ENCODE measurements at regions not wholly inside any gene's neighbourhood (a gene's known extent, or its start where the extent isn't known, plus 50 kb on each side); places are given as distances from the start of the nearest gene placed in this dataset.
"Not testable (repeated sequence)": the region's sequence is repeated elsewhere in the genome, so short reads cannot be mapped to it uniquely, and the experiment has no call there.

DNA sequence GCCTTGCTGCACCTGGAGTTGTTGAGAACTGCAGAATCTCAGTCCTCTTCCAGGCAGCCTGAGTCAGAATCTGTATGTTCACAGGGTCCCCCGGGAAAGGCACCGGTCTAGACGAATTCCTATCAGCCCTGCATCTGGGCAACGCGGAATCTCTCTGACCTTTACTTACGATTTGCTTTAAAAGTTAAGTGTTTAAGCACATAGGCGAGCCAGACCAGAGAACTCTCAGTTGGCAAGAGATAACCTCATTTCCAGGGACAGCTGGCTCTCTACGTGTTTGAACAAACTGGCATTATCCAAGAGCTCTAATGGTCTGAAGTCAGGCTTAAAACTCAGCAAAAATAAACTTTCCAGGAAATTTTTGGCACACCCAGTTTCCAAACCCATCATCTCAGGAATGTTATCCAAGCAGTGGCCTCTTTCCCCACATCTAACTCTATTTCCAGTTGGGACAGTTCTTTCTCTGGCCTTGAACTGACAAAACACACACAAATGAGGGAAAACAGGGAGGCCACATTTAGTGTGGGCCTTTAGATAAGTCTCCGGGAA, 53.4 kb downstream of the HES1 start:
- no peaks in the 10 kb centered on the region for H3K27me3 ChIP-seq (ENCODE audit: control insufficient read depth, insufficient read depth, low read length)
- no peak for DNase-seq
- H3K4me3 ChIP-seq (ENCODE audit: insufficient read depth, low read depth, low read length), result no peak overlapping the region
- no peaks in the 10 kb centered on the region for H3K36me3 ChIP-seq (replicated peaks; ENCODE audit: control insufficient read depth, insufficient read depth, low read length)

DNA sequence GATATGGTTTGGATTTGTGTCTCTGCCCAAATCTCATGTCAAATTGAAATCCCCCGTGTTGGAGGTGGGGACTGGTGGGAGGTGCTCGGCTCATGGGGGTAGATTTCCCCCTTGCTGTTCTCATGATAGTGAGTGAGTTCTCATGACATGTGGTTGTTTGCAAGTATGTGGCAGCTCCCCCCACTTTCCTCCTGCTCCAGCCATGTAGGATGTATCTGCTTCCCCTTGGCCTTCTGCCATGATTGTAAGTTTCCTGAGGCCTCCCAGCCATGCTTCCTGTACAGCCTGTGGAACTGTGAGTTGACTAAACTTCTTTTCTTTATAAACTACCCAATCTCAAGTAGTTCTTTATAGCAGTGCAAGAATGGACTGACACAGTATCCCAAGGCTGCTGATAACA, 55.9 kb downstream of the HES1 start:
- H3K36me3 ChIP-seq (replicated peaks; ENCODE audit: control insufficient read depth, insufficient read depth, low read length); H3K27me3 ChIP-seq (ENCODE audit: control insufficient read depth, insufficient read depth, low read length); DNase-seq; H3K4me3 ChIP-seq (ENCODE audit: insufficient read depth, low read depth, low read length): not testable (repeated sequence)

DNA sequence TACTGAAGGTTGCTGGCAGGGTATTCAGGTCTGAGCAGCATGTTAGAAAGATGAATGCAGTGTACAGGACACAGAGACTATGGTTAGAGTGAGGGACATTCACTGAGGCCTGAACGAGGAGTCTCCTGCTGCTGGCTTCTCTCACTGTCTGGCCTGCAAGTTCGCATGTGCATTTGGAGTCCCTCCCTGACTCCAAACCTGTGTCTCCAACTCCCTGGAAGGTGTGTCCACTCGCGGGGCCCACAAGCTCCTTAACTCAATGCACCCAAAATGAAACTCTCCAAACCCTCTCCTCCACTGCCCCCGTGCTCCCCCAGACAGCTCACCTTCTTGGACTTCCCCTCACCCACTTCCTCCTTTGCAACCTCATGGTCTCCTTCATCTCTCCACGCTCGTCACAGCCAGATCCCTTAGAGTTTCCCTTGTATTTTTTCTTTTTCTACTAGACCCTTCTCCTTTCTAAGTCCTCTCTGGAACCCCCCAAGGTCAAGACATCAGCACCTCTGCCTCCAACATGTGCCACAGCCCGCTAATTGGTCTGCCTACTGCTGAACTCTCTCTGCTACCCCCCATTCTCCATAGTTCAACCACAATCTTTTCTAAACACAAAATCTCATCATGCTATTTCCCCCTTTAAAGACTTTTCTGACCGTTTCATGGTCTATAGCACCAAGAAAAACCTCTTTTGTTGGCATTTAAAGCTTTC, 58.3 kb downstream of the HES1 start:
- Histone ChIP-seq H3K4me3 (ENCODE audit: insufficient read depth, low read depth, low read length) (no peak overlapping the region), H3K36me3 (replicated peaks; ENCODE audit: control insufficient read depth, insufficient read depth, low read length) (no peaks in the 10 kb centered on the region), H3K27me3 (ENCODE audit: control insufficient read depth, insufficient read depth, low read length) (no peaks in the 10 kb centered on the region)
- DNase-seq, result no peak

DNA sequence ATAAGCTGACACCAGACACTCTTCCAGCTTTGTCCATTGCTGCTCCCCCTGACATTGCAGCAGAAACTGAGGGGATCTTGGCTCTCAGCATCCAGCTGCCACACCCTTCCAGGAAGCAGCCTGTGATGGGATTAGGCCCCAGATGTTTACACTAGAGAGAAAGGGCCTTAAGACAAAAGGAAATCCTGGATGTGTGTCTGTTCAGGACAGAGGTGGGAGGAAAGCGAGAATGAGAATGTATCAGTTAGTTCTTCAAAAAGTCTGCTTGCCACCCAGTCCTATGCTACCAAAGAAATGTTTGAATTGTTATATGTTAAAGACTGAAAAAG, 58.8 kb downstream of the HES1 start:
- DNase-seq, result no peak
- Histone ChIP-seq H3K36me3 (replicated peaks; ENCODE audit: control insufficient read depth, insufficient read depth, low read length) (no peaks in the 10 kb centered on the region), H3K27me3 (ENCODE audit: control insufficient read depth, insufficient read depth, low read length) (no peaks in the 10 kb centered on the region), H3K4me3 (ENCODE audit: insufficient read depth, low read depth, low read length) (no peak overlapping the region)

DNA sequence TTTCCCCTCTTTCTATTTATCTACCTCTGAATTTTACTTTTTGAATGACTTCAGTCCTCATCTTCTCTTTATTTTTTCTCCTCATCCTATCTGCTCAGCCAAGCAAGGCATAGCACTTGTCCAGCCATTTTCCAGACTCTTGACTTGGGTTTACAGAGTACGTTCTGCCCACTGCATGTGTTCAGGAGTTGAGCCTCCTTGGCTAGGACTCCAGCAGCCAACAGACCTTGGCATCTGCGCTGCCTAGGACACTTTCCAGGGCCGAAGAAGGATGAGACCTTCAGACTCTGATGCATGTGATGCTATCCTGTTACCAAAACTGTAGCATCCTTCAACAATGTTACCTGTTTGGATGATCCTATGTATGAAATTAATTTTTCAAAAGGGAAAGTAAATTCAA, 59.7 kb downstream of the HES1 start:
- H3K36me3 ChIP-seq (replicated peaks; ENCODE audit: control insufficient read depth, insufficient read depth, low read length), result no peaks in the 10 kb centered on the region
- H3K27me3 ChIP-seq (ENCODE audit: control insufficient read depth, insufficient read depth, low read length), result no peaks in the 10 kb centered on the region
- DNase-seq, result no peak
- no peak overlapping the region for H3K4me3 ChIP-seq (ENCODE audit: insufficient read depth, low read depth, low read length)

DNA sequence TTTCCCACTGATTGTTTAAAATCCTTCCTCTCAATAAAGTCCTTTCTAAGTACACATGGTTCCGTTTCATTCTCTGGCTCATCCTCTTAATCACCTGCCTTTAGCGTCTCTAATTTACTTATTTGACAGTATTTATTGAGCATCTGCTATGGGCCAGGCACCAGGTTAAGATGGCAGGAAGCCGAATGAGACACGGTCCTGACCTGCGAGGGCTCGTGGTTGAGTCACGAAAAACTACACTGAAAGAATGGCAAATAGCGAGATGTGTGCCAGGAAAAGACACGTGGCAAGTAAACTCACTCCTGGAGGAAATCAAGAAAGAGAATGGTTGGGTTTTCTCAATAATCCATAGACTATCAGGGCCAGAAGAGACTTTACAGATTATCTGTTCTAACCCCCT, 60.9 kb downstream of the HES1 start:
- no peak overlapping the region for H3K4me3 ChIP-seq (ENCODE audit: insufficient read depth, low read depth, low read length)
- no peak for DNase-seq
- H3K27me3 ChIP-seq (ENCODE audit: control insufficient read depth, insufficient read depth, low read length), result no peaks in the 10 kb centered on the region
- H3K36me3 ChIP-seq (replicated peaks; ENCODE audit: control insufficient read depth, insufficient read depth, low read length), result no peaks in the 10 kb centered on the region

DNA sequence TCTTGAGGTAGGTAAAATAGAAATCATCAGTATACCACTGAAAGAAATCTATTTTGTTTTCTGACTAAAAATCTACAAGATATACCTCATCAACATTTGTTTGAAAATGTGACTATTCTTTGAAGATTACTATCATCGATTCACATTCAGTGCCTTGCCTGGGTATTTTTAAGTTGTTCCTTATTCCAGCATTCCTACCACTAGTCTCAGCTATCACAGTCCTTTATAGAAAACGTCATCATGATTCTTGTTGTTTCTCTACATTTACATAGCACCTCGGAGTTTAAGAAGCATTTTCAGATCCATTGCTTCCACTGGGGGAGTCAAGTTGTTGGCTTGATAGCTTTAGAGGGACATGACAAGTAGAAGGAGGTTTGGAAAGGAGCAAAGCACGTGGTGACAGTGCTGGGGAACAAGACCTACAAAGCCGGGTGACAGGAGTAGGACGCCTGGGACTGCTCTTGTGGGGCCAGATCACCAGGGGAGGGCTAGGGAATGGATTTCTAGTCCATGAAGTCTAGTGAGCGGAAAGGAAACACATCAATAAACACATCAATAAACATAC, 61.5 kb downstream of the HES1 start:
- Histone ChIP-seq H3K27me3 (ENCODE audit: control insufficient read depth, insufficient read depth, low read length) (no peaks in the 10 kb centered on the region), H3K4me3 (ENCODE audit: insufficient read depth, low read depth, low read length) (no peak overlapping the region), H3K36me3 (replicated peaks; ENCODE audit: control insufficient read depth, insufficient read depth, low read length) (no peaks in the 10 kb centered on the region)
- no peak for DNase-seq

DNA sequence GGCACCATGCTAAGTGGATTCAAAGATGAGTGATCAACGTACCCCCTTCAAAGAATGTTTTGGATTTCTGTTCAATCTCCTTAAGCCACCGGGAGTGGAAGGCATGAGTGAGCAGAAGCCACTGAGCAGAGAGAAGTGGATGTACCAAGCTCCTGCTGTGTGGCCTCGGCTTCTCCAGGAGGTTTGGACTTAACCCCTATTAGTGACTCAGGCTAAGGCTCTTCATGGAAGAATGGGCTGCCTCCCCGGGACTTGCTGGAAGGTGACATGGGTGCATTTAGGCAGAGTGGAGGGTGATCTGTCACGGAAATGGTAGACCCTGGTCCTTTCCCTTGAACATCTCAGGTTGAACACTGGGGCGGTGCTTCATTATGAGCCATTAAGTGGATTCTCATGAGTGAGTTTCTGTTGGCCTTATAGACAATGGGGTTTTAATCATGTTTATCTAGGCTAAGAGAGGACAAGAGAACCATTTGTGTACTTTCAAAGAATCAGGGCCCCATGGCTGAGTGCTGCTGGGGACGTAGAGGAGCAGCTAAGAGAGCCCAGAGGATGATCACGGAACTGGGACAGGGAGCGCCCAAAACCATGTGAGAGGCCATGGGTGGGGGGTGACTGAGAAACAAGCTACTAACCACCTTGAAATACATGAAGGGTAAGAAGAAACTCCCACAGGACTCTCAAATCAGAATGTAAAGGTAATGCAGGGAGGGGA, 62.2 kb downstream of the HES1 start:
- Histone ChIP-seq H3K36me3 (replicated peaks; ENCODE audit: control insufficient read depth, insufficient read depth, low read length) (no peaks in the 10 kb centered on the region), H3K27me3 (ENCODE audit: control insufficient read depth, insufficient read depth, low read length) (peaks cover under 1% of the 10 kb centered on the region; the same call in 1 of the 2 replicates), H3K4me3 (ENCODE audit: insufficient read depth, low read depth, low read length) (no peak overlapping the region)
- DNase-seq, result no peak

DNA sequence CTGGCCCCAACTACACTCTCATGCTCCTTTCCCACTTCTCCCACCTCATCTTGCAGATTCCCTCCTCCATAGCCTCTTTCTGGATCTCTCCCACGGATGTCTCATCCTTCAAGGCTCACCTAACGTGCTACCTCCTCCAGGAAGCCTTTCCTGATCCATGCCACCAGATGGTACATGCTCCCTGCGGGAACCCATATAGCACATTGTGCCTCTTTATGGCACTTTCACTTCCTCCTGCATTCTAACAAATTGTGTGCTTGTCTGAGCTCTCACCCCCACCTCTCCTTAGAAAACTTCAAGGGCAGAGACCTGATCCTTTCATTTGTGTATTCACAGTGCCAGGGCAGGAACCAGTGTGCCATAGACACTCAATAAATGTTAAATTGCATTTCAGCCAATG, 63.0 kb downstream of the HES1 start:
- Histone ChIP-seq H3K27me3 (ENCODE audit: control insufficient read depth, insufficient read depth, low read length) (peaks cover 9% of the 10 kb centered on the region), H3K36me3 (replicated peaks; ENCODE audit: control insufficient read depth, insufficient read depth, low read length) (no peaks in the 10 kb centered on the region), H3K4me3 (ENCODE audit: insufficient read depth, low read depth, low read length) (no peak overlapping the region)
- no peak for DNase-seq

DNA sequence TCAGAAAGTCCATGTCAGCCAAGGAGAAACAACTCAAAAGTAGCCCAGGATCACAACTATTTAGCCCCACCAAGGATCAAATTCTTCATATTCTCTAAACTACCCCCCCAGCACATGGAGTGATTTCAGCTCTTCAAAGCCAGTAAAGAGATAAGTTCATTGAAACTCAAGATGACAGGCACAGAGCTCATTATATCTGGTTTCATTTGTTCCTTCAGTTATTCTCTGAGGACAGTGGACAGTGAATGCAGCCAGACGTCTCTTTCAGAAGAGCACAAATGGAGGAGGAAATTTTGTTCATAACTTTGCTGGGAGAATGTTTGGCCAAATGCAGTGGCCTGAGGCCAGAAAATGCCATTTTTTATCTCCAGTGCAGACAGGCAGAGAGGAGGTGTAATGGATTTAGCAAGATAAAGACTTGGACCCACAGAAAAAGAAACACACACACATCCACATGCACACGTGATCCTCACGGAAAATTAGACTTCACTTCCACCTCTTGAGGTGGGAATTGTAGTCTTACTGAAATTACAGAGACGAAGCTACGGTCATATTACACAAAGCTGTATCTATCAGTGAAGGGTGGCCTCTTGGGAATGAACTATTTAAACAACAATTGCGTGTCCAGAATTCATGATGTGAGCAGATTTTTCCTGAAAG, 64.6 kb downstream of the HES1 start:
- no peak for DNase-seq
- Histone ChIP-seq H3K4me3 (ENCODE audit: insufficient read depth, low read depth, low read length) (no peak overlapping the region), H3K36me3 (replicated peaks; ENCODE audit: control insufficient read depth, insufficient read depth, low read length) (no peaks in the 10 kb centered on the region), H3K27me3 (ENCODE audit: control insufficient read depth, insufficient read depth, low read length) (peaks cover 12% of the 10 kb centered on the region)

DNA sequence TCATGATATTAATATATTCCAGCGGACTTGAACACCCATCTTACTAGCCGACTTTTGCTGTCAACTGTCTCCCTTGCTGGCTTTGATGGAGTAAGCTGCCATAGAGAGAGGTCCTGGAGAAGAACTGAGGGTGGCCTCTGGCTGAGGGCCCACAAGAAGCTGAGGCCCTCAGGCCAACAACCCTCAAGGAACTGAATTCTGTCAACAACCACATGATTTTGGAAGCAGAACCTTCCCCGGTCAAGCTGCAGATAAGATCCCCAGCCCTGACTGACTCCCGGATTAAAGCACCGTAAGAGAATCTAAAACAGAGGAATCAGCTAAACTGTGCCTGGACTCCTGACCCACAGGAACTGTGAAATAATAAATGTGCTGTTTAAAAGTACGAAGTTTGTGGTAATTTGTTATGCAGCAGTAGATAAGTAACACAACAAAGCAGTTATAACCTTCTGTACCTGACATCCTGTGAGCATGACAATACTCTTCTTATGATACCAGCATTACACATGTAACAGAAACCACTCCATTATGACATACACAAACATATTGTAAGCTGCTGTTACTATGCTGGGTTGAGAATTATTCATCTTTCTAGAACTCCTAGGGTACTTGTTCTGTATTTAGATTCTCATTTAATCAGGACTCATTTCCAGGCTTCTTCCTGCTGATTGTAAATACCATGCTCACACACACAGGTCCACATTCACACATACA, 66.2 kb downstream of the HES1 start:
- Histone ChIP-seq H3K36me3 (replicated peaks; ENCODE audit: control insufficient read depth, insufficient read depth, low read length) (no peaks in the 10 kb centered on the region), H3K27me3 (ENCODE audit: control insufficient read depth, insufficient read depth, low read length) (peaks cover 12% of the 10 kb centered on the region)

DNA sequence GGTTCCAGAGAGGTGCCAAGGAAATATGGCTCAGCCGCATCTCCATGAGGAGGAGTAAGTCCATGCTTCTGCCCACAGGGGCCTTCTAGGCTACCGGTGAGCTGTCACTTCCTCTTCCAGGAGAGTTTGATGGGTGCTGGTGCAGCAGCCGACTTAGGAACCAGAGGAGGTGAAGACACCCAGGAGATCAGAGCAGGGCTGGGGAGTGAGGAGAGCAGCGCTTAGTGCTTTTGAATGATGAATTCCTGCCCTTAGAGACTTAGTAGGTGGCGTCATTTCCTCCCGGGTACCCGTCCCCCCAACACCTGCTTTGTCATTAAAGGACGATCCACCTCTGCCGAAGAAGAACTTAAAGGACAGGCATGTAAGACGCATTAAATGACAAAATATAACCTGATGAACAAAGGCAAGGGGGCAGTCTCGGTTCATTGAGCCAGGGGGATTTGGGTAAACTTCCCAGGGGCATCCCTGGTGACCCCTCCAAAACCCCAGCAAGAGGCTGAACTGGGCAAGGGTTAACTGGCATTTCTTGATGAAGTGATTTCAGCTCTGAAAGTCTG, 67.6 kb downstream of the HES1 start:
- peak overlapping the region; percentile 31 for H3K4me3 ChIP-seq (ENCODE audit: insufficient read depth, low read depth, low read length)
- H3K36me3 ChIP-seq (replicated peaks; ENCODE audit: control insufficient read depth, insufficient read depth, low read length), result no peaks in the 10 kb centered on the region
- peak; percentile 27 for DNase-seq
- H3K27me3 ChIP-seq (ENCODE audit: control insufficient read depth, insufficient read depth, low read length), result peaks cover 12% of the 10 kb centered on the region

More for the DNA sequence above, 66.2 kb downstream of the HES1 start:
- no peak for DNase-seq
- H3K4me3 ChIP-seq (ENCODE audit: insufficient read depth, low read depth, low read length), result no peak overlapping the region

DNA sequence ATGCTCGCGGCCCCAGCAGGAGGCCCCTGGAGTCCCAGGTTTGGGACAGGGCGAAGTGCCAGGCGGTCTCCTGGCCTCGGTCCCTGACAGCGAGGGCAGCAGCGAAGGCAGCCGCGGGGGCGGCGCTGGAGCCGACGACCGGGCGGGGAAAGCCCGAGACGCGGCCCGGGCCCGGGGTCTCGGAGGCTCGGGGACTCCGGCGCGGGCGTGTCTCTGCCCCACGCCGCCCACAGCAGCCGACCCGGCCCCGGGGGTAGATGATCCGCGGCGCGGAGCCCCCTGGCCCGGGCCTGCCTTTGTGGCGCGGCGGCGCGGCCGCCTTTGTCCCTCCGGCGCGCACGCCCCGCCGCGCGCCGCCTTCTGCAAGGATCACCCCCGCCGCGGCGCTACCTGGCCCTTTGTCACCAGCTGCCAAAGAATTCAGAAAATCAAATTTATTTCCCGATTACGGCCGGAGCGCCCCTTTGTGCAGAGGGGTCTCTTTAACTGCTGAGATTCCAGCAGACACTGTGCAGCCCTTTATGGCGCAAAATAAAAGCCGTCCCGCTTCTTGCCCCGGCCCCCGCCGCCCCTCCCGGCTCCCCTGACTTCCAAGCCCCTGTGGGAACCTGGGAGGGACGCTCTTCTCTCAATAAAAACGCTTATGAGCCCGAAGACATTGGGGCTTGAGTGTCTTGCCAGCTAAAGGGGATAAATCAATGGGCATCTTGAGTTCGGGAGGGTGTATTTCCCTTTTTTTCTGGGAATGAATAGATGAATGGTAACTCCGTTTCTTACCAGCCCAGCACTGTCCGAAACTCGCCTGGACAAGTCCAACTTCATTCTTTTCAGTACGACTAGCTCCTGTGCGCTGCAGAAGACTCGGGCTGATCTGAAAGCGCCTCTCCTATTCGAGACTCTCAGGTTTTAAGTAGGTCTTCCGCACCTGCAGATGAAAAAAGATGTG, 68.4 kb downstream of the HES1 start:
- no peaks in the 10 kb centered on the region for H3K36me3 ChIP-seq (replicated peaks; ENCODE audit: control insufficient read depth, insufficient read depth, low read length)
- H3K4me3 ChIP-seq (ENCODE audit: insufficient read depth, low read depth, low read length), result peak overlapping the region; percentile 31
- DNase-seq, result peak; percentile 80
- peaks cover 12% of the 10 kb centered on the region for H3K27me3 ChIP-seq (ENCODE audit: control insufficient read depth, insufficient read depth, low read length)

Measured in H7 (cell line).